ENCODE measurements at regions not wholly inside any gene's neighbourhood (a gene's known extent, or its start where the extent isn't known, plus 50 kb on each side); places are given as distances from the start of the nearest gene placed in this dataset.

GRCh38 chr13:80451641-80452040 lies 110.7 kb upstream of the SPRY2 start:
- H3K36me3 ChIP-seq (ENCODE audit: low read depth): no peaks in the 10 kb centered on the region

GRCh38 chr13:80450386-80450785 lies 109.5 kb upstream of the SPRY2 start:
- ATAC-seq: no peak
- no peak for TF ChIP-seq CTCF (IDR thresholded peaks at IDR 0.05)

More at GRCh38 chr13:80451641-80452040, 110.7 kb upstream of the SPRY2 start:
- TF ChIP-seq CTCF (IDR thresholded peaks at IDR 0.05): no peak
- no peak for DNase-seq
- Histone ChIP-seq H3K9me3 (no peaks in the 10 kb centered on the region), H3K4me3 (no peak overlapping the region), H3K4me1 (ENCODE audit: low read depth) (no peaks in the 10 kb centered on the region)
- ATAC-seq: no peak
- intact Hi-C loops (cut with DNase I, micrococcal nuclease): no loop called here

GRCh38 chr13:80448725-80449124 lies 107.8 kb upstream of the SPRY2 start:
- intact Hi-C loops (cut with DNase I, micrococcal nuclease): no loop called here
- TF ChIP-seq CTCF (IDR thresholded peaks at IDR 0.05): no peak

More at GRCh38 chr13:80450386-80450785, 109.5 kb upstream of the SPRY2 start:
- no peak for DNase-seq
- H3K4me1 ChIP-seq (ENCODE audit: low read depth): no peaks in the 10 kb centered on the region
- H3K4me3 ChIP-seq: no peak overlapping the region
- no peaks in the 10 kb centered on the region for H3K36me3 ChIP-seq (ENCODE audit: low read depth)
- no peaks in the 10 kb centered on the region for H3K9me3 ChIP-seq
- intact Hi-C loops (cut with DNase I, micrococcal nuclease): no loop called here

GRCh38 chr13:80447747-80448146 lies 106.8 kb upstream of the SPRY2 start:
- H3K36me3 ChIP-seq (ENCODE audit: low read depth): no peaks in the 10 kb centered on the region
- no peak overlapping the region for H3K4me3 ChIP-seq
- no peaks in the 10 kb centered on the region for H3K4me1 ChIP-seq (ENCODE audit: low read depth)
- DNase-seq (no peak), ATAC-seq (no peak)
- TF ChIP-seq CTCF (IDR thresholded peaks at IDR 0.05): no peak
- intact Hi-C loops (cut with DNase I, micrococcal nuclease): no loop called here
- H3K9me3 ChIP-seq: no peaks in the 10 kb centered on the region

More at GRCh38 chr13:80448725-80449124, 107.8 kb upstream of the SPRY2 start:
- Histone ChIP-seq H3K4me3 (no peak overlapping the region), H3K9me3 (no peaks in the 10 kb centered on the region), H3K36me3 (ENCODE audit: low read depth) (no peaks in the 10 kb centered on the region), H3K4me1 (ENCODE audit: low read depth) (no peaks in the 10 kb centered on the region)
- ATAC-seq: no peak
- DNase-seq: no peak

- Histone ChIP-seq H3K4me1 (ENCODE audit: low read depth) (no peaks in the 10 kb centered on the region), H3K9me3 (no peaks in the 10 kb centered on the region), H3K4me3 (no peak overlapping the region), H3K36me3 (ENCODE audit: low read depth) (no peaks in the 10 kb centered on the region)
- peak; percentile 13 for ATAC-seq
- TF ChIP-seq CTCF (IDR thresholded peaks at IDR 0.05): no peak
- no peak for DNase-seq
- intact Hi-C loops (cut with DNase I, micrococcal nuclease): no loop called here
Observed at GRCh38 chr13:80444240-80445015, 103.5 kb upstream of the SPRY2 start.

Measured in mucosa of descending colon (tissue), 3 donors.